ENCODE measurements at regions not wholly inside any gene's neighbourhood (a gene's known extent, or its start where the extent isn't known, plus 50 kb on each side); places are given as distances from the start of the nearest gene placed in this dataset.

GRCh38 chr19:27901078-27901477 is 1311.9 kb downstream of the UQCRFS1 start:
- intact Hi-C loops (cut with micrococcal nuclease) = no loop called here
- DNase-seq (no peak), ATAC-seq (ENCODE audit: low read depth) (no peak)
- ChIA-PET CTCF (no interaction called here), POLR2A (no interaction called here)
- Mint-ChIP-seq H3K4me1 (no peaks in the 10 kb centered on the region), H3K36me3 (ENCODE audit: low read depth) (no peaks in the 10 kb centered on the region), H3K9me3 (no peaks in the 10 kb centered on the region), H3K27me3 (no peaks in the 10 kb centered on the region), H3K4me3 (no peak overlapping the region), H3K27ac (no peak overlapping the region)
- no peak for TF ChIP-seq CTCF (IDR thresholded peaks at IDR 0.05)

- Mint-ChIP-seq H3K36me3 (ENCODE audit: low read depth) (no peaks in the 10 kb centered on the region), H3K4me1 (no peaks in the 10 kb centered on the region), H3K9me3 (no peaks in the 10 kb centered on the region), H3K27me3 (no peaks in the 10 kb centered on the region), H3K27ac (no peak overlapping the region), H3K4me3 (no peak overlapping the region)
- ATAC-seq (ENCODE audit: low read depth) (no peak), DNase-seq (no peak)
- POLR2A ChIA-PET = no interaction called here
- CTCF ChIA-PET = no interaction called here
- no peak for TF ChIP-seq CTCF (IDR thresholded peaks at IDR 0.05)
- intact Hi-C loops (cut with micrococcal nuclease) = no loop called here
Observed at GRCh38 chr19:27896091-27896490, 1316.9 kb downstream of the UQCRFS1 start.

GRCh38 chr19:27894906-27895754 is 1317.8 kb downstream of the UQCRFS1 start:
- POLR2A ChIA-PET = no interaction called here
- ATAC-seq (ENCODE audit: low read depth) (no peak), DNase-seq (no peak)
- TF ChIP-seq CTCF (IDR thresholded peaks at IDR 0.05) = no peak
- Mint-ChIP-seq H3K27ac (no peak overlapping the region), H3K9me3 (no peaks in the 10 kb centered on the region), H3K4me1 (no peaks in the 10 kb centered on the region), H3K36me3 (ENCODE audit: low read depth) (no peaks in the 10 kb centered on the region), H3K4me3 (no peak overlapping the region), H3K27me3 (no peaks in the 10 kb centered on the region)
- intact Hi-C loops (cut with micrococcal nuclease) = no loop called here
- CTCF ChIA-PET = no interaction called here

GRCh38 chr19:27892500-27892899 is 1320.5 kb downstream of the UQCRFS1 start:
- no peak for ATAC-seq (ENCODE audit: low read depth)
- POLR2A ChIA-PET = no interaction called here
- no peak overlapping the region for H3K27ac Mint-ChIP-seq
- no peak overlapping the region for H3K4me3 Mint-ChIP-seq
- DNase-seq = no peak
- no peaks in the 10 kb centered on the region for H3K9me3 Mint-ChIP-seq
- no peaks in the 10 kb centered on the region for H3K27me3 Mint-ChIP-seq
- no peaks in the 10 kb centered on the region for H3K36me3 Mint-ChIP-seq (ENCODE audit: low read depth)
- H3K4me1 Mint-ChIP-seq = no peaks in the 10 kb centered on the region
- no peak for TF ChIP-seq CTCF (IDR thresholded peaks at IDR 0.05)
- intact Hi-C loops (cut with micrococcal nuclease) = no loop called here
- CTCF ChIA-PET = no interaction called here

GRCh38 chr19:27891411-27891810 is 1321.5 kb downstream of the UQCRFS1 start:
- H3K9me3 Mint-ChIP-seq = peaks cover 2% of the 10 kb centered on the region
- TF ChIP-seq CTCF (IDR thresholded peaks at IDR 0.05) = no peak
- no peaks in the 10 kb centered on the region for H3K27me3 Mint-ChIP-seq
- ATAC-seq (ENCODE audit: low read depth) (no peak), DNase-seq (no peak)
- ChIA-PET POLR2A (no interaction called here), CTCF (no interaction called here)
- H3K4me3 Mint-ChIP-seq = no peak overlapping the region
- H3K4me1 Mint-ChIP-seq = no peaks in the 10 kb centered on the region
- intact Hi-C loops (cut with micrococcal nuclease) = no loop called here
- no peak overlapping the region for H3K27ac Mint-ChIP-seq
- H3K36me3 Mint-ChIP-seq (ENCODE audit: low read depth) = no peaks in the 10 kb centered on the region
